IPS-20b (cell line): ENCODE measurements at regions not wholly inside any gene's neighbourhood (a gene's known extent, or its start where the extent isn't known, plus 50 kb on each side); places are given as distances from the start of the nearest gene placed in this dataset.

Source experiments
- H3K27ac ChIP-seq: one replicate; pipeline ENCODE4 v1.5.1; 2013; ENCODE audit warnings: low read length
- H3K27me3 ChIP-seq: 2 replicates; pipeline ENCODE4 v1.6.1; 2013; ENCODE audit warnings: mild to moderate bottlenecking, low read length, inconsistent platforms; ENCODE audit not compliant: insufficient read depth
- H3K36me3 ChIP-seq: 2 replicates; pipeline ENCODE4 v1.6.1; 2013; ENCODE audit warnings: low read depth, mild to moderate bottlenecking, inconsistent platforms, low read length, moderate library complexity; ENCODE audit not compliant: insufficient read depth
- H3K4me1 ChIP-seq: 2 replicates; pipeline ENCODE4 v1.6.1; 2013; ENCODE audit warnings: mild to moderate bottlenecking, control low read depth, inconsistent platforms, low read length, moderate library complexity; ENCODE audit not compliant: insufficient read depth
- H3K4me3 ChIP-seq: 2 replicates; pipeline ENCODE4 v1.5.1; 2013; ENCODE audit warnings: mild to moderate bottlenecking, low read length, inconsistent platforms
- H3K9ac ChIP-seq: 2 replicates; pipeline ENCODE4 v1.6.1; 2013; ENCODE audit warnings: low read depth, mild to moderate bottlenecking, inconsistent platforms, low read length, moderate library complexity
- H3K9me3 ChIP-seq: 2 replicates; pipeline ENCODE4 v1.6.1; 2013; ENCODE audit warnings: mild to moderate bottlenecking, low read depth, low read length, inconsistent platforms; ENCODE audit not compliant: insufficient read depth

- Histone ChIP-seq H3K9ac (no peak overlapping the region), H3K27me3 (no peaks in the 10 kb centered on the region), H3K9me3 (no peaks in the 10 kb centered on the region), H3K4me3 (no peak overlapping the region), H3K4me1 (no peaks in the 10 kb centered on the region; the same call in none of the 2 replicates), H3K36me3 (no peaks in the 10 kb centered on the region), H3K27ac (no peak overlapping the region)
Measured at GRCh38 chr5:174384509-174384947, 339.0 kb downstream of the NSG2 start.

- H3K9ac ChIP-seq = no peak overlapping the region
- no peaks in the 10 kb centered on the region for H3K9me3 ChIP-seq
- H3K27ac ChIP-seq = no peak overlapping the region
Measured at GRCh38 chr5:174386306-174386705, 338.1 kb upstream of the MSX2 start.

GRCh38 chr5:174386846-174387245 is 337.5 kb upstream of the MSX2 start:
- H3K9ac ChIP-seq = no peak overlapping the region
- no peaks in the 10 kb centered on the region for H3K9me3 ChIP-seq
- no peak overlapping the region for H3K27ac ChIP-seq
- H3K4me1 ChIP-seq = no peaks in the 10 kb centered on the region; the same call in none of the 2 replicates
- no peaks in the 10 kb centered on the region; the same call in 1 of the 2 replicates for H3K27me3 ChIP-seq
- no peak overlapping the region for H3K4me3 ChIP-seq
- H3K36me3 ChIP-seq = no peaks in the 10 kb centered on the region

More at GRCh38 chr5:174386306-174386705, 338.1 kb upstream of the MSX2 start:
- Histone ChIP-seq H3K4me3 (no peak overlapping the region), H3K4me1 (no peaks in the 10 kb centered on the region; the same call in none of the 2 replicates), H3K36me3 (no peaks in the 10 kb centered on the region), H3K27me3 (no peaks in the 10 kb centered on the region; the same call in 1 of the 2 replicates)

- no peaks in the 10 kb centered on the region; the same call in none of the 2 replicates for H3K4me1 ChIP-seq
- no peaks in the 10 kb centered on the region for H3K9me3 ChIP-seq
- H3K4me3 ChIP-seq = no peak overlapping the region
- H3K27ac ChIP-seq = no peak overlapping the region
- no peak overlapping the region for H3K9ac ChIP-seq
- no peaks in the 10 kb centered on the region for H3K36me3 ChIP-seq
- no peaks in the 10 kb centered on the region; the same call in 1 of the 2 replicates for H3K27me3 ChIP-seq
Measured at GRCh38 chr5:174387448-174387847, 336.9 kb upstream of the MSX2 start.

GRCh38 chr5:174392892-174393291 is 331.5 kb upstream of the MSX2 start:
- Histone ChIP-seq H3K9me3 (no peaks in the 10 kb centered on the region), H3K4me1 (no peaks in the 10 kb centered on the region), H3K4me3 (no peak overlapping the region), H3K9ac (no peak overlapping the region), H3K27ac (no peak overlapping the region), H3K36me3 (no peaks in the 10 kb centered on the region), H3K27me3 (no peaks in the 10 kb centered on the region; the same call in 1 of the 2 replicates)

GRCh38 chr5:174396541-174396940 is 327.8 kb upstream of the MSX2 start:
- Histone ChIP-seq H3K27me3 (no peaks in the 10 kb centered on the region; the same call in 1 of the 2 replicates), H3K27ac (no peak overlapping the region), H3K4me3 (no peak overlapping the region), H3K9ac (no peak overlapping the region), H3K4me1 (no peaks in the 10 kb centered on the region), H3K9me3 (no peaks in the 10 kb centered on the region), H3K36me3 (no peaks in the 10 kb centered on the region)

- no peak overlapping the region for H3K9ac ChIP-seq
- H3K9me3 ChIP-seq = no peaks in the 10 kb centered on the region
- H3K27ac ChIP-seq = no peak overlapping the region
- no peak overlapping the region for H3K4me3 ChIP-seq
- no peaks in the 10 kb centered on the region; the same call in 1 of the 2 replicates for H3K27me3 ChIP-seq
- H3K36me3 ChIP-seq = no peaks in the 10 kb centered on the region
- no peaks in the 10 kb centered on the region for H3K4me1 ChIP-seq
Measured at GRCh38 chr5:174397206-174397605, 327.2 kb upstream of the MSX2 start.

GRCh38 chr5:174398171-174398570 is 326.2 kb upstream of the MSX2 start:
- Histone ChIP-seq H3K4me3 (no peak overlapping the region), H3K9me3 (no peaks in the 10 kb centered on the region), H3K27ac (no peak overlapping the region), H3K4me1 (no peaks in the 10 kb centered on the region), H3K27me3 (no peaks in the 10 kb centered on the region; the same call in 1 of the 2 replicates), H3K36me3 (no peaks in the 10 kb centered on the region), H3K9ac (no peak overlapping the region)

- Histone ChIP-seq H3K9me3 (no peaks in the 10 kb centered on the region), H3K27ac (no peak overlapping the region), H3K27me3 (no peaks in the 10 kb centered on the region), H3K4me3 (no peak overlapping the region), H3K36me3 (no peaks in the 10 kb centered on the region), H3K9ac (no peak overlapping the region), H3K4me1 (no peaks in the 10 kb centered on the region)
Measured at GRCh38 chr5:174399411-174399810, 325.0 kb upstream of the MSX2 start.

- Histone ChIP-seq H3K27me3 (no peaks in the 10 kb centered on the region), H3K4me1 (no peaks in the 10 kb centered on the region), H3K9me3 (no peaks in the 10 kb centered on the region), H3K36me3 (no peaks in the 10 kb centered on the region), H3K9ac (no peak overlapping the region), H3K27ac (no peak overlapping the region), H3K4me3 (no peak overlapping the region)
Measured at GRCh38 chr5:174400461-174400860, 323.9 kb upstream of the MSX2 start.

- no peaks in the 10 kb centered on the region for H3K27me3 ChIP-seq
Measured at GRCh38 chr5:174401793-174402192, 322.6 kb upstream of the MSX2 start.

GRCh38 chr5:174402222-174402812 is 322.1 kb upstream of the MSX2 start:
- H3K4me1 ChIP-seq = no peaks in the 10 kb centered on the region
- H3K27me3 ChIP-seq = no peaks in the 10 kb centered on the region
- H3K9me3 ChIP-seq = no peaks in the 10 kb centered on the region
- no peaks in the 10 kb centered on the region for H3K36me3 ChIP-seq
- no peak overlapping the region for H3K4me3 ChIP-seq
- H3K27ac ChIP-seq = no peak overlapping the region
- H3K9ac ChIP-seq = no peak overlapping the region

More at GRCh38 chr5:174401793-174402192, 322.6 kb upstream of the MSX2 start:
- H3K4me3 ChIP-seq = no peak overlapping the region
- H3K9me3 ChIP-seq = no peaks in the 10 kb centered on the region
- no peak overlapping the region for H3K9ac ChIP-seq
- no peak overlapping the region for H3K27ac ChIP-seq
- no peaks in the 10 kb centered on the region for H3K4me1 ChIP-seq
- no peaks in the 10 kb centered on the region for H3K36me3 ChIP-seq
